SKM-1 (cell line): ENCODE measurements at regions not wholly inside any gene's neighbourhood (a gene's known extent, or its start where the extent isn't known, plus 50 kb on each side); places are given as distances from the start of the nearest gene placed in this dataset.

ENCODE experiments used
- DNase-seq: peaks from one replicate; lab custom pipeline; 2025; ENCODE audit not compliant: unreplicated experiment; lab: John Stamatoyannopoulos, UW

- no peak for DNase-seq
Measured at GRCh38 chr4:33616121-33616520, 2628.2 kb downstream of the ARAP2 start.

GRCh38 chr4:33625748-33626147 is 2618.6 kb downstream of the ARAP2 start:
- no peak for DNase-seq

GRCh38 chr4:33626221-33626620 is 2618.1 kb downstream of the ARAP2 start:
- no peak for DNase-seq

GRCh38 chr4:33628296-33628695 is 2616.0 kb downstream of the ARAP2 start:
- no peak for DNase-seq

GRCh38 chr4:33649015-33649414 is 2595.3 kb downstream of the ARAP2 start:
- DNase-seq: no peak

- no peak for DNase-seq
Measured at GRCh38 chr4:33649471-33649870, 2594.8 kb downstream of the ARAP2 start.

GRCh38 chr4:33650036-33650435 is 2594.3 kb downstream of the ARAP2 start:
- no peak for DNase-seq

- DNase-seq: no peak
Measured at GRCh38 chr4:33658971-33659370, 2585.3 kb downstream of the ARAP2 start.

- DNase-seq: no peak
Measured at GRCh38 chr4:33661636-33662035, 2582.7 kb downstream of the ARAP2 start.

GRCh38 chr4:33685939-33686338 is 2558.4 kb downstream of the ARAP2 start:
- no peak for DNase-seq

- DNase-seq: no peak
Measured at GRCh38 chr4:33696041-33696440, 2548.3 kb downstream of the ARAP2 start.

- no peak for DNase-seq
Measured at GRCh38 chr4:33696586-33696985, 2547.7 kb downstream of the ARAP2 start.

GRCh38 chr4:33709247-33709646 is 2535.1 kb downstream of the ARAP2 start:
- no peak for DNase-seq

- DNase-seq: no peak
Measured at GRCh38 chr4:33711826-33712225, 2532.5 kb downstream of the ARAP2 start.

- no peak for DNase-seq
Measured at GRCh38 chr4:33714971-33715370, 2529.3 kb downstream of the ARAP2 start.

- no peak for DNase-seq
Measured at GRCh38 chr4:33715841-33716395, 2528.4 kb downstream of the ARAP2 start.

GRCh38 chr4:33722254-33722653 is 2522.1 kb downstream of the ARAP2 start:
- no peak for DNase-seq

GRCh38 chr4:33722800-33723516 is 2521.4 kb downstream of the ARAP2 start:
- DNase-seq: no peak

GRCh38 chr4:33724685-33725084 is 2519.6 kb downstream of the ARAP2 start:
- no peak for DNase-seq

GRCh38 chr4:33725861-33726260 is 2518.5 kb downstream of the ARAP2 start:
- DNase-seq: no peak

- no peak for DNase-seq
Measured at GRCh38 chr4:33737726-33738125, 2506.6 kb downstream of the ARAP2 start.

- DNase-seq: no peak
Measured at GRCh38 chr4:33739884-33740632, 2504.3 kb downstream of the ARAP2 start.
